ENCODE measurements at regions not wholly inside any gene's neighbourhood (a gene's known extent, or its start where the extent isn't known, plus 50 kb on each side); places are given as distances from the start of the nearest gene placed in this dataset.

- no TSS peak for BruUV-seq (replicated peaks)
- intact Hi-C loops (cut with micrococcal nuclease; ENCODE audit: unreplicated experiment), result loop anchor here (5.0 kb wide), 2 partner anchors 46 to 159 kb away; no protein-coding TSS in a partner anchor
- no peak overlapping the region for H3K4me2 ChIP-seq
- H4K20me1 ChIP-seq (ENCODE audit: insufficient read depth), result no peaks in the 10 kb centered on the region
- no peaks in the 10 kb centered on the region for H3K9me2 ChIP-seq (ENCODE audit: insufficient read depth)
- no peaks in the 10 kb centered on the region for H3K9me3 ChIP-seq (ENCODE audit: insufficient read depth, low read depth)
- no peaks in the 10 kb centered on the region for H3K27me3 ChIP-seq (ENCODE audit: insufficient read depth, low read depth)
- no peaks in the 10 kb centered on the region for H3K79me2 ChIP-seq (ENCODE audit: low read depth)
- no peak overlapping the region for H3K4me3 ChIP-seq
- CTCF ChIA-PET, result no interaction called here
- TF ChIP-seq EZH2 (IDR thresholded peaks at IDR 0.05; ENCODE audit: low read depth), result no peak
- no peak for TF ChIP-seq CTCF (conservative IDR thresholded peaks at IDR 0.05)
- no peak overlapping the region for H3K27ac ChIP-seq
- POLR2A ChIA-PET (ENCODE audit: unreplicated experiment), result no interaction called here
- no peaks in the 10 kb centered on the region for H3F3A ChIP-seq (ENCODE audit: insufficient read depth, low read depth)
- no peak for DNase-seq
- H3K36me3 ChIP-seq (ENCODE audit: low read depth), result no peaks in the 10 kb centered on the region
- no peak overlapping the region for H2AFZ ChIP-seq
- H3K4me1 ChIP-seq (replicated peaks; ENCODE audit: insufficient read depth), result no peaks in the 10 kb centered on the region
Measured at GRCh38 chr14:22313172-22313801, 275.7 kb downstream of the DAD1 start.

- H3K9me3 ChIP-seq (ENCODE audit: insufficient read depth, low read depth), result no peaks in the 10 kb centered on the region
- no peak for DNase-seq
- no peak overlapping the region for H2AFZ ChIP-seq
- H3K9me2 ChIP-seq (ENCODE audit: insufficient read depth), result no peaks in the 10 kb centered on the region
- no TSS peak for BruUV-seq (replicated peaks)
- no peaks in the 10 kb centered on the region for H3K79me2 ChIP-seq (ENCODE audit: low read depth)
- intact Hi-C loops (cut with micrococcal nuclease; ENCODE audit: unreplicated experiment), result loop anchor here (5.0 kb wide), 2 partner anchors 44 to 161 kb away; no protein-coding TSS in a partner anchor
- no peak overlapping the region for H3K27ac ChIP-seq
- no peak for TF ChIP-seq CTCF (conservative IDR thresholded peaks at IDR 0.05)
- TF ChIP-seq EZH2 (IDR thresholded peaks at IDR 0.05; ENCODE audit: low read depth), result no peak
- H4K20me1 ChIP-seq (ENCODE audit: insufficient read depth), result no peaks in the 10 kb centered on the region
- no peak overlapping the region for H3K4me2 ChIP-seq
- POLR2A ChIA-PET (ENCODE audit: unreplicated experiment), result no interaction called here
- H3K4me1 ChIP-seq (replicated peaks; ENCODE audit: insufficient read depth), result no peaks in the 10 kb centered on the region
- H3K27me3 ChIP-seq (ENCODE audit: insufficient read depth, low read depth), result no peaks in the 10 kb centered on the region
- no peak overlapping the region for H3K4me3 ChIP-seq
- CTCF ChIA-PET, result no interaction called here
- no peaks in the 10 kb centered on the region for H3K36me3 ChIP-seq (ENCODE audit: low read depth)
- no peaks in the 10 kb centered on the region for H3F3A ChIP-seq (ENCODE audit: insufficient read depth, low read depth)
Measured at GRCh38 chr14:22311636-22312035, 277.4 kb downstream of the DAD1 start.

- POLR2A ChIA-PET (ENCODE audit: unreplicated experiment), result no interaction called here
- Histone ChIP-seq H3K27me3 (ENCODE audit: insufficient read depth, low read depth) (no peaks in the 10 kb centered on the region), H3K4me1 (replicated peaks; ENCODE audit: insufficient read depth) (no peaks in the 10 kb centered on the region), H3K27ac (no peak overlapping the region), H2AFZ (no peak overlapping the region), H3F3A (ENCODE audit: insufficient read depth, low read depth) (no peaks in the 10 kb centered on the region), H3K4me3 (no peak overlapping the region), H4K20me1 (ENCODE audit: insufficient read depth) (no peaks in the 10 kb centered on the region), H3K4me2 (no peak overlapping the region), H3K9me3 (ENCODE audit: insufficient read depth, low read depth) (no peaks in the 10 kb centered on the region), H3K9me2 (ENCODE audit: insufficient read depth) (no peaks in the 10 kb centered on the region), H3K79me2 (ENCODE audit: low read depth) (no peaks in the 10 kb centered on the region), H3K36me3 (ENCODE audit: low read depth) (no peaks in the 10 kb centered on the region)
- no TSS peak for BruUV-seq (replicated peaks)
- intact Hi-C loops (cut with micrococcal nuclease; ENCODE audit: unreplicated experiment), result no loop called here
- CTCF ChIA-PET, result no interaction called here
- no peak for TF ChIP-seq EZH2 (IDR thresholded peaks at IDR 0.05; ENCODE audit: low read depth)
- TF ChIP-seq CTCF (conservative IDR thresholded peaks at IDR 0.05), result no peak
- no peak for DNase-seq
Measured at GRCh38 chr14:22305607-22306006, 283.4 kb downstream of the DAD1 start.

Measured in PC-9 (cell line).